Neural crest cell (in vitro differentiated cells): ENCODE measurements at regions not wholly inside any gene's neighbourhood (a gene's known extent, or its start where the extent isn't known, plus 50 kb on each side); places are given as distances from the start of the nearest gene placed in this dataset.

Experiments used
- DNase-seq: peaks from one replicate; pipeline ENCODE4 v3.0.0; 2021; ENCODE audit warnings: low read depth, mixed read lengths, low spot score
- H3K27ac Mint-ChIP-seq: one replicate; pipeline ENCODE4 v1.8.0; 2021; ENCODE audit warnings: mild to moderate bottlenecking, mixed read lengths; ENCODE audit not compliant: unreplicated experiment
- H3K27me3 Mint-ChIP-seq: 2 replicates; pipeline ENCODE4 v1.8.0; 2021; ENCODE audit warnings: low read depth, mild to moderate bottlenecking, mixed read lengths
- H3K36me3 Mint-ChIP-seq: 2 replicates; pipeline ENCODE4 v1.8.0; 2021; ENCODE audit warnings: low read depth, mild to moderate bottlenecking, mixed read lengths
- H3K4me1 Mint-ChIP-seq: 2 replicates; pipeline ENCODE4 v1.8.0; 2021; ENCODE audit warnings: mixed read lengths
- H3K4me3 Mint-ChIP-seq: one replicate; pipeline ENCODE4 v1.8.0; 2021; ENCODE audit warnings: mild to moderate bottlenecking, mixed read lengths
- H3K9me3 Mint-ChIP-seq: 2 replicates; pipeline ENCODE4 v1.8.0; 2021; ENCODE audit warnings: mixed read lengths
- CTCF ChIP-seq: fragments of 200-600 bp; sonication (generic); conservative IDR thresholded peaks from 2 replicates; pipeline ENCODE4 v1.5.0; 2021; ENCODE audit warnings: antibody characterized with exemption, mild to moderate bottlenecking

DNA sequence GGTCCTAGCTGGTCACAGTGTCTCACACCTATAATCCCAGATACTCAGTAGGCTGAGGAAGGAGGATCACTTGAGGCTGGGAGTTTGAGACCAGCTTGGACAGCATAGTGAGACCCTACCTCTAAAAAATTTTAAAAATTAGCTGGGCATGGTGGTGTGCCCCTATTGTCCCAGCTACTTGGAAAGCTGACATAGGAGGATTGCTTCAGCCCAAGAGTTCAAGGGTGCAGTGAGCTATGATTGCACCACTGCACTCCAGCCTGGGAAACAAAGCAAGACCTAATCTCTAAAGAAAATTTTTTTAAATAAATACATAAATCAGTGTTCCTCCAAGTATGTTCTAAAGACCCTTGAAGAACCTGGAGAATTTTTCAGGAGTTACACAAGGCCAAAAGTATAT lies 50.6 kb upstream of the GNAO1 start:
- Mint-ChIP-seq H3K27ac (no peak overlapping the region), H3K4me1 (no peaks in the 10 kb centered on the region), H3K4me3 (no peak overlapping the region), H3K27me3 (peaks cover 25% of the 10 kb centered on the region), H3K36me3 (no peaks in the 10 kb centered on the region), H3K9me3 (no peaks in the 10 kb centered on the region)
- no peak for DNase-seq
- TF ChIP-seq CTCF, result no peak

DNA sequence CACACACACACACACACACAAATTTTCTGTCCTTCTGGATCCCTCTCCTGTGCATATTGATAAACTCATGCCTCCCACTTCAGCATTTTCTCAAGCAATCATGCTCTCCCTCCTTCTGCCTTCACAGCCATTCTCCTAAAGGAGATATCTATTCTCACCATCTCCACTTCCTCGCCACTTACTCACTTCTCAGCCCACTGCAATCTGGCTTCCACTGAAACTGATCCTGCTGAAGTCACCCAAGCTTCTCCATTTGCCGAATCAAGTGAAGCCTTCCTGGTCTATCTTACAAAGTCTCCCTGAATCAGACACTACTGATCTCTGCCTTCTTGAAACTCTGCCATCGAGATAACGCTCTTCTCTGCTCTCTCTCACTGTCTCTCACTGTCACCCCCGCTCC lies 54.0 kb upstream of the GNAO1 start:
- no peak overlapping the region for H3K4me3 Mint-ChIP-seq
- no peaks in the 10 kb centered on the region for H3K9me3 Mint-ChIP-seq
- peaks cover 26% of the 10 kb centered on the region for H3K27me3 Mint-ChIP-seq
- no peak for TF ChIP-seq CTCF
- H3K36me3 Mint-ChIP-seq, result no peaks in the 10 kb centered on the region
- no peak for DNase-seq
- H3K27ac Mint-ChIP-seq, result no peak overlapping the region
- no peaks in the 10 kb centered on the region for H3K4me1 Mint-ChIP-seq

DNA sequence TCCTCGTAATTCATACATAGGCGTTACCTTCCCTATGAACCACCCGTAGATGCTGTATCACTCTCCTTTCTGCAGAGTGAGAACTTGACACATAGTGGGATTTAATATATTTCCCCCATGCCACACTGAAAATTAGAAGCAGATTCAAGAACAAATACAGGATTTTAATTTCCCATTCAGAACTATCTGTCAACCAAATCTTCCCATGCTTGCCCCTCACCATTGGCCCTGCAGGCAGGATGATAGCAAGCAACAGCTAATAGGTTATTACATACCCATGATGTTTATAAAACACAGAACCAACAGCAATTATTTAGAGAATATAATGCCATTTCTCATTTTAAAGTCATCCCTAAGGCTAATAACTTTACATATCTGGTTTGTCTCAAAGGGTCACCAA lies 55.0 kb upstream of the GNAO1 start:
- H3K27me3 Mint-ChIP-seq, result peaks cover 34% of the 10 kb centered on the region
- H3K9me3 Mint-ChIP-seq, result no peaks in the 10 kb centered on the region
- TF ChIP-seq CTCF, result no peak
- H3K27ac Mint-ChIP-seq, result no peak overlapping the region
- H3K4me3 Mint-ChIP-seq, result no peak overlapping the region
- H3K36me3 Mint-ChIP-seq, result no peaks in the 10 kb centered on the region
- no peaks in the 10 kb centered on the region for H3K4me1 Mint-ChIP-seq
- DNase-seq, result no peak

GRCh38 chr16:56134790-56135189 lies 56.5 kb upstream of the GNAO1 start:
- no peaks in the 10 kb centered on the region for H3K36me3 Mint-ChIP-seq
- H3K27me3 Mint-ChIP-seq, result peaks cover 43% of the 10 kb centered on the region
- TF ChIP-seq CTCF, result no peak
- no peak overlapping the region for H3K4me3 Mint-ChIP-seq
- no peaks in the 10 kb centered on the region for H3K4me1 Mint-ChIP-seq
- no peaks in the 10 kb centered on the region for H3K9me3 Mint-ChIP-seq
- no peak overlapping the region for H3K27ac Mint-ChIP-seq
- DNase-seq, result no peak

- no peak for DNase-seq
- no peak for TF ChIP-seq CTCF
- peaks cover 54% of the 10 kb centered on the region for H3K27me3 Mint-ChIP-seq
These were observed 65.4 kb upstream of the GNAO1 start for GRCh38 chr16:56125922-56126321.

GRCh38 chr16:56122251-56122650 lies 69.0 kb upstream of the GNAO1 start:
- no peak for DNase-seq
- H3K4me1 Mint-ChIP-seq, result no peaks in the 10 kb centered on the region
- H3K36me3 Mint-ChIP-seq, result no peaks in the 10 kb centered on the region
- H3K4me3 Mint-ChIP-seq, result no peak overlapping the region
- no peaks in the 10 kb centered on the region for H3K9me3 Mint-ChIP-seq
- H3K27ac Mint-ChIP-seq, result no peak overlapping the region
- peaks cover 33% of the 10 kb centered on the region for H3K27me3 Mint-ChIP-seq
- no peak for TF ChIP-seq CTCF

More at GRCh38 chr16:56125922-56126321, 65.4 kb upstream of the GNAO1 start:
- no peaks in the 10 kb centered on the region for H3K9me3 Mint-ChIP-seq
- no peak overlapping the region for H3K27ac Mint-ChIP-seq
- no peaks in the 10 kb centered on the region for H3K4me1 Mint-ChIP-seq
- H3K36me3 Mint-ChIP-seq, result no peaks in the 10 kb centered on the region
- no peak overlapping the region for H3K4me3 Mint-ChIP-seq
